H1 (cell line): ENCODE measurements at regions not wholly inside any gene's neighbourhood (a gene's known extent, or its start where the extent isn't known, plus 50 kb on each side); places are given as distances from the start of the nearest gene placed in this dataset.

ENCODE experiments used
- CTCF ChIA-PET: fragments of 300-600 bp; sonication (Branson Sonifier 250); formaldehyde crosslinking; loops from one replicate; lab custom pipeline; 2021; ENCODE audit not compliant: partially characterized antibody; lab: Charles Lee
- POLR2A ChIA-PET: fragments of 300-600 bp; sonication (Branson Sonifier 250); formaldehyde crosslinking; loops from one replicate; lab custom pipeline; 2021; ENCODE audit warnings: inconsistent platforms; ENCODE audit not compliant: partially characterized antibody; lab: Charles Lee
- DNase-seq, 2 experiments: peaks; one replicate each; pipeline versions ENCODE4 v3.0.0 to v3.0.0-alpha.2; 2010 to 2022; ENCODE audit warnings: low spot score in 2 of 2, low read depth in 1 of 2, mixed read lengths in 1 of 2
- FAIRE-seq: peaks from 2 replicates; lab custom pipeline; 2011; peaks lifted over from hg19 to GRCh38; lab: Jason Lieb, UNC
- H2AFZ ChIP-seq: 2 replicates; pipeline ENCODE4 v1.8.1; 2012; ENCODE audit warnings: low read length, inconsistent platforms
- H2AK5ac ChIP-seq: 2 replicates; pipeline ENCODE4 v1.6.1; 2013; ENCODE audit warnings: low read depth, low read length
- H2BK120ac ChIP-seq: replicated peaks from 2 replicates; pipeline ENCODE3; 2013; ENCODE audit warnings: low read depth, low read length, inconsistent platforms
- H2BK12ac ChIP-seq: 2 replicates; pipeline ENCODE4 v1.6.1; 2013; ENCODE audit warnings: low read depth, low read length
- H2BK15ac ChIP-seq: 2 replicates; pipeline ENCODE4 v1.6.1; 2013; ENCODE audit warnings: low read length
- H2BK20ac ChIP-seq: 2 replicates; pipeline ENCODE4 v1.6.1; 2013; ENCODE audit warnings: low read length
- H2BK5ac ChIP-seq: 2 replicates; pipeline ENCODE4 v1.6.1; 2013; ENCODE audit warnings: low read depth, low read length
- H3K14ac ChIP-seq: 2 replicates; pipeline ENCODE4 v1.6.1; 2013; ENCODE audit warnings: inconsistent platforms; ENCODE audit not compliant: insufficient read length
- H3K18ac ChIP-seq: 2 replicates; pipeline ENCODE4 v1.6.1; 2013; ENCODE audit warnings: low read length; ENCODE audit errors: extremely low read depth
- H3K23ac ChIP-seq: 2 replicates; pipeline ENCODE4 v1.6.1; 2013; ENCODE audit warnings: inconsistent platforms; ENCODE audit not compliant: insufficient read length
- H3K23me2 ChIP-seq: 2 replicates; pipeline ENCODE4 v1.6.1; 2013; ENCODE audit warnings: low read depth, low read length
- H3K27ac ChIP-seq: 2 replicates; pipeline ENCODE4 v1.6.1; 2011; ENCODE audit warnings: low read depth, low read length, inconsistent platforms
- H3K27me3 ChIP-seq, 4 experiments: replicated peaks in 1 of 4; 1 replicate in 1 of 4; 2 replicates in 3 of 4; pipeline versions ENCODE4 v1.6.1 to v1.8.1; 2011 to 2013; ENCODE audit warnings: low read length in 3 of 4, mild to moderate bottlenecking in 3 of 4, inconsistent platforms in 2 of 4, mixed read lengths in 2 of 4, moderate library complexity in 1 of 4; ENCODE audit not compliant: control insufficient read depth in 3 of 4, insufficient read depth in 3 of 4; ENCODE audit errors: extremely low read depth in 1 of 4
- H3K36me3 ChIP-seq, 4 experiments: 2 replicates each; pipeline versions ENCODE4 v1.6.1 to v1.8.1; 2011 to 2013; ENCODE audit warnings: mild to moderate bottlenecking in 4 of 4, low read length in 3 of 4, moderate library complexity in 2 of 4, control low read depth in 1 of 4, inconsistent platforms in 1 of 4; ENCODE audit not compliant: insufficient read depth in 4 of 4, control insufficient read depth in 2 of 4
- H3K4ac ChIP-seq: replicated peaks from 2 replicates; pipeline ENCODE3; 2013; ENCODE audit warnings: low read length, low read depth, mixed read lengths, inconsistent platforms; ENCODE audit not compliant: insufficient read length
- H3K4me1 ChIP-seq, 4 experiments: replicated peaks in 1 of 4; 1 replicate in 1 of 4; 2 replicates in 3 of 4; pipeline versions ENCODE4 v1.6.1 to v1.8.1; 2011 to 2013; ENCODE audit warnings: low read length in 3 of 4, inconsistent platforms in 2 of 4, mixed read lengths in 1 of 4; ENCODE audit not compliant: insufficient read depth in 4 of 4, control insufficient read depth in 3 of 4
- H3K4me2 ChIP-seq, 2 experiments: 2 replicates each; pipeline versions ENCODE4 v1.6.1 to v1.8.1; 2011 to 2013; ENCODE audit warnings: low read depth in 2 of 2, low read length in 2 of 2, control low read depth in 1 of 2, inconsistent platforms in 1 of 2, mild to moderate bottlenecking in 1 of 2; ENCODE audit not compliant: insufficient read depth in 1 of 2
- H3K4me3 ChIP-seq, 4 experiments: fragments of 200-600, 300-600 bp in 1 of 4; sonication (generic), shearing (Covaris generic), sonication (Bioruptor Twin) in 1 of 4; 2 replicates each; pipeline versions ENCODE4 v1.5.1 to v1.8.1; 2011 to 2016; ENCODE audit warnings: low read length in 4 of 4, low read depth in 3 of 4, control low read depth in 2 of 4, inconsistent platforms in 2 of 4, mild to moderate bottlenecking in 2 of 4, mixed read lengths in 1 of 4, moderate library complexity in 1 of 4; ENCODE audit not compliant: insufficient read depth in 2 of 4; ENCODE audit errors: extremely low read depth in 1 of 4
- H3K56ac ChIP-seq: replicated peaks from 2 replicates; pipeline ENCODE3; 2013; ENCODE audit warnings: low read depth, mild to moderate bottlenecking, mixed read lengths, low read length, inconsistent platforms; ENCODE audit not compliant: insufficient read length
- H3K79me1 ChIP-seq: 2 replicates; pipeline ENCODE4 v1.6.1; 2013; ENCODE audit warnings: low read depth, low read length, control low read depth
- H3K79me2 ChIP-seq, 2 experiments: 2 replicates each; pipeline versions ENCODE4 v1.6.1 to v1.8.1; 2012 to 2013; ENCODE audit warnings: low read length in 2 of 2, mild to moderate bottlenecking in 2 of 2, inconsistent platforms in 1 of 2; ENCODE audit not compliant: insufficient read depth in 2 of 2, control insufficient read depth in 1 of 2
- H3K9ac ChIP-seq, 4 experiments: replicated peaks in 1 of 4; 1 replicate in 1 of 4; 2 replicates in 3 of 4; pipeline versions ENCODE4 v1.6.1 to v1.8.1; 2011 to 2013; ENCODE audit warnings: low read depth in 3 of 4, low read length in 3 of 4, control low read depth in 2 of 4, mild to moderate bottlenecking in 2 of 4, moderate library complexity in 2 of 4, inconsistent platforms in 1 of 4; ENCODE audit errors: extremely low read depth in 1 of 4
- H3K9me3 ChIP-seq, 2 experiments: 2 replicates each; pipeline versions ENCODE4 v1.6.1 to v1.8.1; 2012 to 2013; ENCODE audit warnings: mild to moderate bottlenecking in 2 of 2, moderate library complexity in 2 of 2, control low read depth in 1 of 2, inconsistent platforms in 1 of 2, low read depth in 1 of 2, low read length in 1 of 2, mixed read lengths in 1 of 2; ENCODE audit not compliant: insufficient read depth in 2 of 2
- H4K20me1 ChIP-seq, 2 experiments: replicated peaks in 1 of 2; 2 replicates each; pipeline versions ENCODE3 to v1.8.1; 2011 to 2013; ENCODE audit warnings: inconsistent platforms in 2 of 2, low read length in 2 of 2, mild to moderate bottlenecking in 1 of 2; ENCODE audit not compliant: insufficient read depth in 2 of 2, control insufficient read depth in 1 of 2
- H4K5ac ChIP-seq: 2 replicates; pipeline ENCODE4 v1.6.1; 2013; ENCODE audit warnings: low read length, low read depth, mixed read lengths, inconsistent platforms; ENCODE audit not compliant: insufficient read length
- H4K8ac ChIP-seq: 2 replicates; pipeline ENCODE4 v1.8.0; 2013; ENCODE audit warnings: mild to moderate bottlenecking, moderate library complexity, low read length, inconsistent platforms; ENCODE audit not compliant: insufficient read depth; ENCODE audit errors: extremely low read depth
- H4K91ac ChIP-seq: replicated peaks from 2 replicates; pipeline ENCODE3; 2013; ENCODE audit warnings: low read length, mixed read lengths, inconsistent platforms; ENCODE audit not compliant: insufficient read length
- EZH2 ChIP-seq: fragments of 200-600 bp; sonication (generic); IDR thresholded peaks from 2 replicates; pipeline ENCODE4 v1.7.1; 2012; ENCODE audit warnings: low read depth, mild to moderate bottlenecking, moderate library complexity, low read length, inconsistent platforms; ENCODE audit not compliant: severe bottlenecking
- KDM4A ChIP-seq: IDR thresholded peaks from one replicate; pipeline ENCODE4 v1.7.1; 2012; ENCODE audit warnings: low read depth, mild to moderate bottlenecking, moderate library complexity, low read length, inconsistent platforms; ENCODE audit not compliant: severe bottlenecking
- POU5F1 ChIP-seq: IDR thresholded peaks from 2 replicates; pipeline ENCODE4 v1.6.1; 2011; ENCODE audit warnings: low read depth, mild to moderate bottlenecking, low read length, moderate library complexity
- RFX5 ChIP-seq: IDR thresholded peaks from 2 replicates; pipeline ENCODE4 v1.6.1; 2011; ENCODE audit warnings: low read depth, low read length, improper control_type of control experiment, borderline replicate concordance
- SP2 ChIP-seq: IDR thresholded peaks from 2 replicates; pipeline ENCODE4 v1.6.1; 2012; ENCODE audit warnings: mild to moderate bottlenecking, low read length, inconsistent platforms
- TAF7 ChIP-seq: optimal IDR thresholded peaks from 2 replicates; pipeline ENCODE3; 2011; ENCODE audit warnings: low read depth, mild to moderate bottlenecking, inconsistent platforms, low read length, moderate library complexity, borderline replicate concordance
- TBP ChIP-seq: IDR thresholded peaks from 2 replicates; pipeline ENCODE4 v1.6.1; 2011; ENCODE audit warnings: low read depth, low read length, improper control_type of control experiment
- WGBS, 2 experiments: shearing (Covaris generic) in 1 of 2; methylation state at CpG; one replicate each; pipeline versions ENCODE4 v1.1.6 to v1.1.7; 2013 to 2015; ENCODE audit warnings: low lambda C conversion rate in 2 of 2, mixed read lengths in 2 of 2, inconsistent platforms in 1 of 2, low coverage in 1 of 2, missing lambda C conversion rate in 1 of 2; ENCODE audit not compliant: insufficient replicate concordance in 2 of 2, insufficient coverage in 1 of 2, insufficient read length in 1 of 2; ENCODE audit errors: extremely low coverage in 1 of 2, missing lambda C conversion rate in 1 of 2; 5-methylcytosine and 5-hydroxymethylcytosine counted together
- TF ChIP-seq, protein P1 (sequence below): IDR thresholded peaks from 2 replicates; pipeline ENCODE4 v1.6.1; 2012; ENCODE audit warnings: low read length, inconsistent platforms
- TF ChIP-seq, protein P2 (sequence below), 3 experiments: IDR thresholded peaks; 1 replicate in 2 of 3; 2 replicates in 1 of 3; pipeline versions ENCODE4 v1.5.1 to v1.6.1; 2011; ENCODE audit warnings: low read length in 3 of 3, mild to moderate bottlenecking in 3 of 3, inconsistent platforms in 2 of 3, low read depth in 1 of 3, moderate library complexity in 1 of 3; ENCODE audit not compliant: insufficient read depth in 1 of 3; ENCODE audit errors: control extremely low read depth in 1 of 3

DNA sequence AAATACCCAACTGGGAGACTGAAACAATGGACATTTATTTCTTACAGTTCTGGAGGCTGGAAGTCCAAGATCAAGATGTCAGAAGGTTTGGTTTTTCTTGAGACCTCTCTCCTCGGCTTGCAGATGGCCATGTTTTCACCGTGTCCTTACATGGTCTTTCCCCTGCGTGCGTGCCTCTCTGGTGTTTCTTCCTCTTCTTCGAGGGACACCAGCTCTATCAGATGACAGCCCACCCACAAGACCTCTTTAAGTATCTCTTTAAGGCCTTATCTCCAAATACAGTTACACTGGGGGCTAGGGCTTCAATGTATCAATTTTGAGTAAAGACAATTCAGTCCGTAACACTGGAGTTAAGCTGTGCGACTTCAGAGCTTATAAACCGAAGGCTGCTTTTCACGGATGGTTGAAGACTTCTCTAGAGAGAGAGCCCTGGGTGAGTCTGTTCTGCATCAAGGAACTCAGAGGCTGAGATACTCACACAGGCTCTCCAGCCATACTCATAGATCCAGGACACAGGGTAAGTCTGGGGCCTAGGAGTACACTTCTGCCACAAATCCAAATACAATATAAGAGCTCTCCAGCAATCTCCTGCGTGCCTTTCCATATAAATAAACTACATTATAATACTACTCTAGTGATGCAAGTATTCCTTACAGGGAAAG lies 339.9 kb upstream of the PKDCC start:
- no peaks in the 10 kb centered on the region for H3K79me2 ChIP-seq
- no peak overlapping the region for H2BK5ac ChIP-seq
- ChIA-PET POLR2A (no interaction called here), CTCF (interaction anchor here (0.8 to 1.2 kb wide), 2 partner anchors 10 to 33 kb away, joined by 3 read pairs; no protein-coding TSS in a partner anchor)
- H4K20me1 ChIP-seq, result no peaks in the 10 kb centered on the region
- DNase-seq (no peak), FAIRE-seq (no peak)
- no peak overlapping the region for H4K91ac ChIP-seq
- no peak overlapping the region for H2AFZ ChIP-seq
- no peaks in the 10 kb centered on the region for H3K9me3 ChIP-seq
- no peak overlapping the region for H3K4me2 ChIP-seq
- 94% methylated on average over 10 of the region's 10 CpGs; no CpG with 5 or more reads in 1 of the 2 experiments for WGBS, 2 experiments
- no peak overlapping the region for H3K4me3 ChIP-seq
- H3K18ac ChIP-seq, result no peak overlapping the region
- no peak overlapping the region for H3K14ac ChIP-seq
- H3K9ac ChIP-seq, result no peak overlapping the region
- no peaks in the 10 kb centered on the region for H3K27me3 ChIP-seq
- no peaks in the 10 kb centered on the region for H3K4me1 ChIP-seq
- no peak overlapping the region for H2AK5ac ChIP-seq
- no peak overlapping the region for H3K27ac ChIP-seq
- H2BK120ac ChIP-seq, result no peak overlapping the region
- no peaks in the 10 kb centered on the region for H3K36me3 ChIP-seq
- no peak overlapping the region for H2BK12ac ChIP-seq
- no peak overlapping the region for H2BK15ac ChIP-seq
- H3K23ac ChIP-seq, result no peak overlapping the region
- no peak overlapping the region for H2BK20ac ChIP-seq
- H3K79me1 ChIP-seq, result no peaks in the 10 kb centered on the region
- H4K5ac ChIP-seq, result no peak overlapping the region
- H4K8ac ChIP-seq, result no peak overlapping the region
- H3K56ac ChIP-seq, result no peak overlapping the region
- no peaks in the 10 kb centered on the region for H3K23me2 ChIP-seq
- no peak overlapping the region for H3K4ac ChIP-seq
- TF ChIP-seq SP2 (no peak), RFX5 (no peak), TBP (no peak), TAF7 (no peak), EZH2 (no peak), POU5F1 (no peak), KDM4A (no peak)
- TF ChIP-seq, protein P1, sequence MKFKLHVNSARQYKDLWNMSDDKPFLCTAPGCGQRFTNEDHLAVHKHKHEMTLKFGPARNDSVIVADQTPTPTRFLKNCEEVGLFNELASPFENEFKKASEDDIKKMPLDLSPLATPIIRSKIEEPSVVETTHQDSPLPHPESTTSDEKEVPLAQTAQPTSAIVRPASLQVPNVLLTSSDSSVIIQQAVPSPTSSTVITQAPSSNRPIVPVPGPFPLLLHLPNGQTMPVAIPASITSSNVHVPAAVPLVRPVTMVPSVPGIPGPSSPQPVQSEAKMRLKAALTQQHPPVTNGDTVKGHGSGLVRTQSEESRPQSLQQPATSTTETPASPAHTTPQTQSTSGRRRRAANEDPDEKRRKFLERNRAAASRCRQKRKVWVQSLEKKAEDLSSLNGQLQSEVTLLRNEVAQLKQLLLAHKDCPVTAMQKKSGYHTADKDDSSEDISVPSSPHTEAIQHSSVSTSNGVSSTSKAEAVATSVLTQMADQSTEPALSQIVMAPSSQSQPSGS, result no peak
- TF ChIP-seq, protein P2, sequence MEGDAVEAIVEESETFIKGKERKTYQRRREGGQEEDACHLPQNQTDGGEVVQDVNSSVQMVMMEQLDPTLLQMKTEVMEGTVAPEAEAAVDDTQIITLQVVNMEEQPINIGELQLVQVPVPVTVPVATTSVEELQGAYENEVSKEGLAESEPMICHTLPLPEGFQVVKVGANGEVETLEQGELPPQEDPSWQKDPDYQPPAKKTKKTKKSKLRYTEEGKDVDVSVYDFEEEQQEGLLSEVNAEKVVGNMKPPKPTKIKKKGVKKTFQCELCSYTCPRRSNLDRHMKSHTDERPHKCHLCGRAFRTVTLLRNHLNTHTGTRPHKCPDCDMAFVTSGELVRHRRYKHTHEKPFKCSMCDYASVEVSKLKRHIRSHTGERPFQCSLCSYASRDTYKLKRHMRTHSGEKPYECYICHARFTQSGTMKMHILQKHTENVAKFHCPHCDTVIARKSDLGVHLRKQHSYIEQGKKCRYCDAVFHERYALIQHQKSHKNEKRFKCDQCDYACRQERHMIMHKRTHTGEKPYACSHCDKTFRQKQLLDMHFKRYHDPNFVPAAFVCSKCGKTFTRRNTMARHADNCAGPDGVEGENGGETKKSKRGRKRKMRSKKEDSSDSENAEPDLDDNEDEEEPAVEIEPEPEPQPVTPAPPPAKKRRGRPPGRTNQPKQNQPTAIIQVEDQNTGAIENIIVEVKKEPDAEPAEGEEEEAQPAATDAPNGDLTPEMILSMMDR (IDR thresholded peaks at IDR 0.05; ENCODE audit: control extremely low read depth in 1 of 3, insufficient read depth in 1 of 3, low read depth in 1 of 3, low read length in 3 of 3), result no peak
